AG04449 (cell line): ENCODE measurements at regions not wholly inside any gene's neighbourhood (a gene's known extent, or its start where the extent isn't known, plus 50 kb on each side); places are given as distances from the start of the nearest gene placed in this dataset.

ENCODE experiments used
- CTCF ChIA-PET: fragments of 350-600 bp; formaldehyde crosslinking; extraction: SDS; loops from one replicate; lab custom pipeline; 2021; ENCODE audit warnings: antibody characterized with exemption; lab: Yijun Ruan, JAX
- POLR2A ChIA-PET: fragments of 400-600, 350-600 bp; formaldehyde crosslinking; extraction: SDS; loops from one replicate; lab custom pipeline; 2020; ENCODE audit warnings: antibody characterized with exemption, inconsistent platforms; lab: Yijun Ruan, JAX
- DNase-seq: peaks from one replicate; pipeline ENCODE4 v3.0.0-alpha.2; 2010; ENCODE audit warnings: low read depth, low spot score
- H3K4me3 ChIP-seq: 2 replicates; pipeline ENCODE4 v1.5.1; 2011; ENCODE audit warnings: low read depth, mild to moderate bottlenecking, control low read depth, low read length
- CTCF ChIP-seq: IDR thresholded peaks from one replicate; pipeline ENCODE4 v1.5.1; 2011; ENCODE audit warnings: mild to moderate bottlenecking, moderate library complexity, low read length, control low read depth, inconsistent platforms; ENCODE audit not compliant: insufficient read depth; ENCODE audit errors: missing control alignments

DNA sequence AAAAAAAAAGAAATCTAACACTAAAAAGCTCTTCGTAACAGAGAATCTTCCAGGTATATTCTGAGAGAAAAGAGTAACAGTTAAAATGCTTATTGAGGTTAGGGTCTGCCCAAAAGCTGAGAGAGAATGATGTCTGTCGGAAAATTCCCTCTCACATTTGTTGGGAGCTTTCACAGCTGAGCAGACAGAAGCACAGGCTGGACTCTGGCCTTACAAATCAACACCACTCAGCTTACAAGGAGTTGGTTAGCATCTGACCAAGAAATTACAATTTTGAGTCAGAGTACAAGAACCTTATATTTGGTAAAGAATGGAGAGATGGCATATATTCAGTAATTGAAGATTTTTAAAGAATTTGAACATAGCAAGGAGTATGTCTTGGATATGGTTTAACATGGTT, 1561.0 kb upstream of the RAG2 start:
- CTCF ChIA-PET = no interaction called here
- H3K4me3 ChIP-seq = no peak overlapping the region
- TF ChIP-seq CTCF = no peak
- POLR2A ChIA-PET = no interaction called here
- DNase-seq = no peak

GRCh38 chr11:38156495-38157146, 1558.6 kb upstream of the RAG2 start:
- no peak for DNase-seq
- ChIA-PET CTCF (no interaction called here), POLR2A (no interaction called here)
- H3K4me3 ChIP-seq = no peak overlapping the region
- no peak for TF ChIP-seq CTCF

DNA sequence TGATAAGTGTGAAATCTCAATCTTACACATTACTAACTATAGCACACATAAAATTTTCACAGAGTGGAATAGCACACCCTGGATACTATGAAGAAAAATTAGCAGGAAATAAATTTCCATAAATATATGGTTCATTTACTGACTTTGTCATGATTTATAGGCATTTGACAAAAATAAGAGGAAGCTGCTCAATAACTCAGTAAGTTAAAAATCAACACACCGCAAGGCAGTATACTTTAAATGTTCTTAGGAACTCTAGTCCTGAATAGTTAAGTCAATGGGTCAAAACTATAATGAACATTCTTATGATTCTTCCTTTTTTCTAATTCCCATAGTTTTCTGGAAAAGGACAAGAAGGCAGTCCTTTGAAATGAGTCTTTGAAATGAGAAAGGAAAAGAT, 1557.8 kb upstream of the RAG2 start:
- POLR2A ChIA-PET = no interaction called here
- TF ChIP-seq CTCF = no peak
- CTCF ChIA-PET = no interaction called here
- no peak for DNase-seq
- no peak overlapping the region for H3K4me3 ChIP-seq

DNA sequence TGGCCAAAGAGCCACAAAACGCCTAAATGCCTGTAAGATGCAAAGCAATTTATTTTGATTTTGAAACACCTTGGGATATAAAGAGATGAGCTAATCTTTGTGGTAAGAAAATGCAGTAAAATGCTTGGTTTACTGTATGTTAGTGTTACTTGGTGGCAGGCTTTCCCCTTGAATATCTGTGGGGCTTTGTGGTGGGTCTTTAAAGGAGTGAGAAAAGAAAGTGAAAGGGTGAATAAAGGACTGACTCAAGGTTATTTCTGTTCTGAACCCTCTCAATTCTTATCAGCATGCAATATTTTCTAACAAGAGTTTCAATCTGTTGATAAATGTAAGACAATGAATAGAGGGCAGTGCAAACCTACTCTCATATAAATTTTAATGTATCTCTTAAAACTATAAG, 1555.9 kb upstream of the RAG2 start:
- no peak for DNase-seq
- H3K4me3 ChIP-seq = no peak overlapping the region
- no peak for TF ChIP-seq CTCF
- CTCF ChIA-PET = no interaction called here
- POLR2A ChIA-PET = no interaction called here

GRCh38 chr11:38143852-38144251, 1545.8 kb upstream of the RAG2 start:
- no peak for TF ChIP-seq CTCF
- H3K4me3 ChIP-seq = no peak overlapping the region
- CTCF ChIA-PET = no interaction called here
- no peak for DNase-seq
- POLR2A ChIA-PET = no interaction called here

DNA sequence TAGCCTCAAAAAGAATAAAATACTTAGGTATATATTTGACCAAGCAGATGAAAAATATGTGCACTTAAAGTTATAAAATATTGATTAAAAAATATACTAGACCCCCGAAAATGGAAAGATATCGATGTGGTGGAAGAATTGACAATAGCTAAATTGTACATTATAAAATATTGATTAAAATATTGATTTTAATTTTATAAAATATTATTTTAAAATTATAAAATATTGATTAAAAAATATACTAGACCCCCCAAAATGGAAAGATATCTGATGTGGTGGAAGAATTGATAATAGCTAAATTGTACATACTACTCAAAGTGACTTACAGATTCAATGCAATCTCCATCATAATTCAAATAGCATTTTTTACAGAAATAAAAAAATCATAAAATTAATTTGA, 1540.9 kb upstream of the RAG2 start:
- CTCF ChIA-PET = no interaction called here
- TF ChIP-seq CTCF = no peak
- H3K4me3 ChIP-seq = no peak overlapping the region
- POLR2A ChIA-PET = no interaction called here
- no peak for DNase-seq
